Epithelial cell of esophagus (primary cell): ENCODE measurements at regions not wholly inside any gene's neighbourhood (a gene's known extent, or its start where the extent isn't known, plus 50 kb on each side); places are given as distances from the start of the nearest gene placed in this dataset.
A peak's percentile ranks its signal among the peaks of the same experiment; 100 is the strongest.

Source experiments
- DNase-seq: peaks from one replicate; pipeline ENCODE4 v3.0.0; 2010; ENCODE audit warnings: low read depth
- H3K4me3 ChIP-seq: 2 replicates; pipeline ENCODE4 v1.5.1; 2011; ENCODE audit warnings: mild to moderate bottlenecking, low read length, control low read depth
- CTCF ChIP-seq: IDR thresholded peaks from 2 replicates; pipeline ENCODE4 v1.5.1; 2011; ENCODE audit warnings: low read depth, mild to moderate bottlenecking, low read length, control low read depth, inconsistent platforms; ENCODE audit not compliant: insufficient read depth; ENCODE audit errors: missing control alignments

- H3K4me3 ChIP-seq, result no peak overlapping the region
- no peak for DNase-seq
- TF ChIP-seq CTCF, result no peak
These were observed 118.8 kb upstream of the TMPRSS15 start for GRCh38 chr21:18522181-18522972.

- no peak for DNase-seq
- H3K4me3 ChIP-seq, result no peak overlapping the region
- no peak for TF ChIP-seq CTCF
These were observed 120.7 kb upstream of the TMPRSS15 start for GRCh38 chr21:18524097-18524880.

- peak; percentile 43 for DNase-seq
- TF ChIP-seq CTCF, result no peak
- H3K4me3 ChIP-seq, result no peak overlapping the region
These were observed 125.7 kb upstream of the TMPRSS15 start for GRCh38 chr21:18529254-18529653.

GRCh38 chr21:18542081-18542480 is 138.5 kb upstream of the TMPRSS15 start:
- no peak overlapping the region for H3K4me3 ChIP-seq
- TF ChIP-seq CTCF, result no peak

GRCh38 chr21:18545908-18546307 is 142.3 kb upstream of the TMPRSS15 start:
- no peak overlapping the region for H3K4me3 ChIP-seq
- no peak for DNase-seq
- TF ChIP-seq CTCF, result no peak

More at GRCh38 chr21:18542081-18542480, 138.5 kb upstream of the TMPRSS15 start:
- DNase-seq, result no peak

DNA sequence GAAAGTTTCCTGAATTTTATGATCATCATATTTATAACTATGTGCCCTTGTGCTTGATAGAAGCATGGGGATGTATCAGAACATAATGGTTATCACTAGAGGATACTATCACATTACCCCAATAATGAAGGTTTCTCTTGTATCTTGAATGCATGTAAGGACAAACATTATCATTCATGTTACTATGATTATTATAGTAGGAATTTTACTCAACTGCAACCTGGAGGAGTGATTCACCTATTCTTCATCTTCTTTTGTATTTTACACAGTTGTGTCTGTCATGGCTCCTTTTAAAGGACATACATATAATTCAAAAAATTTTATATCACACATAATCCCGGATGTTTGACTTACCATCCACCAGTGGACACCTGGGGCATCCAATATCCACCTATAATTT is 143.8 kb upstream of the TMPRSS15 start:
- no peak for DNase-seq
- TF ChIP-seq CTCF, result no peak
- no peak overlapping the region for H3K4me3 ChIP-seq
